Neural crest cell (in vitro differentiated cells): ENCODE measurements at regions not wholly inside any gene's neighbourhood (a gene's known extent, or its start where the extent isn't known, plus 50 kb on each side); places are given as distances from the start of the nearest gene placed in this dataset.

ENCODE experiments used
- DNase-seq: peaks from one replicate; pipeline ENCODE4 v3.0.0; 2021; ENCODE audit warnings: low read depth, mixed read lengths, low spot score
- H3K27ac Mint-ChIP-seq: one replicate; pipeline ENCODE4 v1.8.0; 2021; ENCODE audit warnings: mild to moderate bottlenecking, mixed read lengths; ENCODE audit not compliant: unreplicated experiment
- H3K27me3 Mint-ChIP-seq: 2 replicates; pipeline ENCODE4 v1.8.0; 2021; ENCODE audit warnings: low read depth, mild to moderate bottlenecking, mixed read lengths
- H3K36me3 Mint-ChIP-seq: 2 replicates; pipeline ENCODE4 v1.8.0; 2021; ENCODE audit warnings: low read depth, mild to moderate bottlenecking, mixed read lengths
- H3K4me1 Mint-ChIP-seq: 2 replicates; pipeline ENCODE4 v1.8.0; 2021; ENCODE audit warnings: mixed read lengths
- H3K4me3 Mint-ChIP-seq: one replicate; pipeline ENCODE4 v1.8.0; 2021; ENCODE audit warnings: mild to moderate bottlenecking, mixed read lengths
- H3K9me3 Mint-ChIP-seq: 2 replicates; pipeline ENCODE4 v1.8.0; 2021; ENCODE audit warnings: mixed read lengths
- TF ChIP-seq, protein P1 (sequence below): fragments of 200-600 bp; sonication (generic); conservative IDR thresholded peaks from 2 replicates; pipeline ENCODE4 v1.5.0; 2021; ENCODE audit warnings: antibody characterized with exemption, mild to moderate bottlenecking

DNA sequence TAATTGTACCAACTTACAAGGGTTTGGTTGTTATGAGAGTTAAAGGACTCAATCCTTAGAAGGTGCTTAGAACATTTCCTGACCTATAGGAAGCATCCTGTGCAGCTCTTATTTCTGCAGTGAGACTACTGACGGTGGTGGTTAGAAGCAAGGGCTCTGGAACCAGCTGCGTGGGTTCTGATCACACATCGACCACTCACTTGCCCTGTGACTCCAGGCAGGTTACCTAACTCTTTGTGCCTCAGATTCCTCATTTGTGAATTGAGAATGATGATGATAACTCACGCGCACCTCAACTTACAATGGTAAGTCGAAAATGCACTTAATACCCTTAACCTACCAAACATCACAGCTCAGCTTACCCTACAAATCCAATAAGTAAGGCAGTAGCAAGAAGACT lies 80.7 kb upstream of the SPATA12 start:
- Mint-ChIP-seq H3K36me3 (no peaks in the 10 kb centered on the region), H3K9me3 (no peaks in the 10 kb centered on the region), H3K4me1 (peaks cover 8% of the 10 kb centered on the region), H3K4me3 (no peak overlapping the region), H3K27ac (no peak overlapping the region), H3K27me3 (no peaks in the 10 kb centered on the region)
- DNase-seq = no peak
- TF ChIP-seq, protein P1, sequence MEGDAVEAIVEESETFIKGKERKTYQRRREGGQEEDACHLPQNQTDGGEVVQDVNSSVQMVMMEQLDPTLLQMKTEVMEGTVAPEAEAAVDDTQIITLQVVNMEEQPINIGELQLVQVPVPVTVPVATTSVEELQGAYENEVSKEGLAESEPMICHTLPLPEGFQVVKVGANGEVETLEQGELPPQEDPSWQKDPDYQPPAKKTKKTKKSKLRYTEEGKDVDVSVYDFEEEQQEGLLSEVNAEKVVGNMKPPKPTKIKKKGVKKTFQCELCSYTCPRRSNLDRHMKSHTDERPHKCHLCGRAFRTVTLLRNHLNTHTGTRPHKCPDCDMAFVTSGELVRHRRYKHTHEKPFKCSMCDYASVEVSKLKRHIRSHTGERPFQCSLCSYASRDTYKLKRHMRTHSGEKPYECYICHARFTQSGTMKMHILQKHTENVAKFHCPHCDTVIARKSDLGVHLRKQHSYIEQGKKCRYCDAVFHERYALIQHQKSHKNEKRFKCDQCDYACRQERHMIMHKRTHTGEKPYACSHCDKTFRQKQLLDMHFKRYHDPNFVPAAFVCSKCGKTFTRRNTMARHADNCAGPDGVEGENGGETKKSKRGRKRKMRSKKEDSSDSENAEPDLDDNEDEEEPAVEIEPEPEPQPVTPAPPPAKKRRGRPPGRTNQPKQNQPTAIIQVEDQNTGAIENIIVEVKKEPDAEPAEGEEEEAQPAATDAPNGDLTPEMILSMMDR = no peak

- no peak for DNase-seq
- H3K4me3 Mint-ChIP-seq = no peak overlapping the region
- no peaks in the 10 kb centered on the region for H3K27me3 Mint-ChIP-seq
- TF ChIP-seq, protein P1 = no peak
- no peak overlapping the region for H3K27ac Mint-ChIP-seq
- no peaks in the 10 kb centered on the region for H3K36me3 Mint-ChIP-seq
- H3K4me1 Mint-ChIP-seq = peaks cover 12% of the 10 kb centered on the region
- no peaks in the 10 kb centered on the region for H3K9me3 Mint-ChIP-seq
Observed at GRCh38 chr3:56977561-56977889, 82.9 kb upstream of the SPATA12 start.

DNA sequence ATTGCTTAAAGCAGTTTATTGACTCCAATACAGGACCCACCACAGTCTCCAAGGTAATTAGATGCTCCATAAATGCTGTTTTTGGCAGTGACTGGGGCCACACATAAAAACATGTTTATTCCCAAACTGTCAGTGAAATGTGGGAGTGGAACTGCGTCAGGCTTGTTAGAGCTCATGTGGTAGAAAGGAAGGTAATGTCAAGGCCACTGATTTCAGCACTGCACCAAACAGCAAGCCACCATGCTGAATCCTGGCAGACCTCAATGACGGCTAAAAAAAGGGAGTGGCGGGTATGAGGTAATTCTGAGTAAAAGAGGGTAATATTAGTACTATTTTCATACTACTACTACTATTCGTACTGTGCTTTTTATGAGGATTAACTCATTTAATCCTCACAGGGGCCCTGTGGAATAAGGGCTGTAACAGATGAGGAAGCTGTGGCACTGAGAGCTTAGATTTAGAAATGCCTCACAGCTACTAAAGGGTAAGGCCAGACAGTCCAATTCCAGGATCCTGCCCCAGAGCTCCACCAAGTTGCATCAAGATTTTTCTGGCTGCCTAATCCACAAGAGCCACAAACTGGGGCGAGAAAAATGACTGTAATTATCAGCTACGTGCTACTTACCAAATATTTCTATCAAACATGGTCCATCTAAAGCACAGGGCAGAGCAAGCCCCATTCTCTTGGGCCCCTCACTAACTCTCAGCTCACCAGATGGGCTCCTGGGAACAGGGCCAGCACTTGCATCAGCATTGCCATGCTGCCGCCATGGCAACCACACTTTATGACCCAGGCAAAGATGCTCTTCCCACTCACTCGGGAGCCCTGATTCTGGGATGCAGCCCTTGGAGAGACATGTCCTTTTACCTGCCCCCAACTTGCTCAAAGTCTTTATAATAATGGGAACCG lies 83.6 kb upstream of the SPATA12 start:
- H3K27me3 Mint-ChIP-seq = no peaks in the 10 kb centered on the region
- H3K27ac Mint-ChIP-seq = no peak overlapping the region
- no peaks in the 10 kb centered on the region for H3K36me3 Mint-ChIP-seq
- peaks cover 12% of the 10 kb centered on the region for H3K4me1 Mint-ChIP-seq
- TF ChIP-seq, protein P1 = no peak
- no peak overlapping the region for H3K4me3 Mint-ChIP-seq
- DNase-seq = no peak
- no peaks in the 10 kb centered on the region for H3K9me3 Mint-ChIP-seq

- TF ChIP-seq, protein P1 = no peak
- Mint-ChIP-seq H3K4me1 (peaks cover 12% of the 10 kb centered on the region), H3K27me3 (no peaks in the 10 kb centered on the region), H3K27ac (no peak overlapping the region), H3K9me3 (no peaks in the 10 kb centered on the region), H3K4me3 (no peak overlapping the region), H3K36me3 (no peaks in the 10 kb centered on the region)
- no peak for DNase-seq
Observed at GRCh38 chr3:56975567-56975966, 84.9 kb upstream of the SPATA12 start.

GRCh38 chr3:56974247-56974930 lies 86.1 kb upstream of the SPATA12 start:
- TF ChIP-seq, protein P1 = no peak
- H3K36me3 Mint-ChIP-seq = no peaks in the 10 kb centered on the region
- H3K9me3 Mint-ChIP-seq = no peaks in the 10 kb centered on the region
- peaks cover 12% of the 10 kb centered on the region for H3K4me1 Mint-ChIP-seq
- DNase-seq = no peak
- no peak overlapping the region for H3K4me3 Mint-ChIP-seq
- no peaks in the 10 kb centered on the region for H3K27me3 Mint-ChIP-seq
- H3K27ac Mint-ChIP-seq = no peak overlapping the region
